IMR-90 (cell line): ENCODE measurements at regions not wholly inside any gene's neighbourhood (a gene's known extent, or its start where the extent isn't known, plus 50 kb on each side); places are given as distances from the start of the nearest gene placed in this dataset.

Experiments
- ATAC-seq: fragments of 200-7000 bp; cut with Tn5 transposase; 2 replicates; pipeline ENCODE4 v1.9.1; 2020; ENCODE audit warnings: low read depth, mild to moderate bottlenecking, moderate library complexity
- BruUV-seq: library from RNA; stranded (reverse); fragments of 400-500 nt; replicated peaks from 2 replicates; lab custom pipeline; 2021; lab: Mats Ljungman, UMichigan
- CTCF ChIA-PET: fragments of 300-600 bp; formaldehyde crosslinking; extraction: SDS; loops from one replicate; lab custom pipeline; 2021; ENCODE audit warnings: antibody characterized with exemption; lab: Yijun Ruan, JAX
- POLR2A ChIA-PET: fragments of 300-600 bp; sonication (Branson Sonifier 250); formaldehyde crosslinking; loops from one replicate; lab custom pipeline; 2022; ENCODE audit warnings: antibody characterized with exemption; ENCODE audit not compliant: unreplicated experiment; lab: Charles Lee
- DNase-seq: peaks from one replicate; pipeline ENCODE4 v3.0.0; 2013
- H2AFZ ChIP-seq: replicated peaks from 2 replicates; pipeline ENCODE3; 2013; ENCODE audit warnings: low read length, mild to moderate bottlenecking; ENCODE audit not compliant: poor library complexity
- H2AK5ac ChIP-seq: 2 replicates; pipeline ENCODE4 v1.6.1; 2013; ENCODE audit warnings: low read depth, low read length, inconsistent platforms
- H2AK9ac ChIP-seq: replicated peaks from 2 replicates; pipeline ENCODE3; 2013; ENCODE audit warnings: mild to moderate bottlenecking, low read depth, low read length, moderate library complexity; ENCODE audit not compliant: poor library complexity
- H2BK120ac ChIP-seq: 2 replicates; pipeline ENCODE4 v1.6.1; 2013; ENCODE audit warnings: low read depth, low read length, inconsistent platforms
- H2BK15ac ChIP-seq: 3 replicates; pipeline ENCODE4 v1.6.1; 2013; ENCODE audit warnings: low read depth, low read length, inconsistent platforms
- H2BK20ac ChIP-seq: 2 replicates; pipeline ENCODE4 v1.6.1; 2013; ENCODE audit warnings: low read depth, mild to moderate bottlenecking, inconsistent platforms, low read length, moderate library complexity
- H2BK5ac ChIP-seq: 2 replicates; pipeline ENCODE4 v1.6.1; 2013; ENCODE audit warnings: mild to moderate bottlenecking, low read depth, low read length, inconsistent platforms; ENCODE audit not compliant: poor library complexity, severe bottlenecking
- H3K14ac ChIP-seq: replicated peaks from 2 replicates; pipeline ENCODE4 v1.6.1; 2013; ENCODE audit warnings: low read depth, low read length, inconsistent platforms
- H3K18ac ChIP-seq: 2 replicates; pipeline ENCODE4 v1.6.1; 2013; ENCODE audit warnings: low read depth, low read length, control low read depth
- H3K23ac ChIP-seq: 2 replicates; pipeline ENCODE4 v1.6.1; 2013; ENCODE audit warnings: low read depth, low read length, inconsistent platforms
- H3K27ac ChIP-seq: 2 replicates; pipeline ENCODE4 v1.5.1; 2013; ENCODE audit warnings: mild to moderate bottlenecking, control low read depth, low read length; ENCODE audit not compliant: insufficient read depth
- H3K27me3 ChIP-seq: 2 replicates; pipeline ENCODE4 v1.6.1; 2013; ENCODE audit warnings: low read length; ENCODE audit not compliant: control insufficient read depth, insufficient read depth
- H3K36me3 ChIP-seq: 2 replicates; pipeline ENCODE4 v1.6.1; 2013; ENCODE audit warnings: low read length, mixed read lengths; ENCODE audit not compliant: control insufficient read depth, insufficient read depth
- H3K4ac ChIP-seq: 2 replicates; pipeline ENCODE4 v1.6.1; 2013; ENCODE audit warnings: low read depth, low read length, inconsistent platforms
- H3K4me1 ChIP-seq: 2 replicates; pipeline ENCODE4 v1.6.1; 2013; ENCODE audit warnings: low read length, mixed read lengths; ENCODE audit not compliant: control insufficient read depth, insufficient read depth
- H3K4me2 ChIP-seq: 2 replicates; pipeline ENCODE4 v1.6.1; 2013; ENCODE audit warnings: low read depth, mild to moderate bottlenecking, control low read depth, low read length, moderate library complexity
- H3K4me3 ChIP-seq: 2 replicates; pipeline ENCODE4 v1.5.1; 2013; ENCODE audit warnings: low read depth, mild to moderate bottlenecking, control low read depth, low read length, moderate library complexity; ENCODE audit not compliant: insufficient read depth
- H3K56ac ChIP-seq: 2 replicates; pipeline ENCODE4 v1.6.1; 2013; ENCODE audit warnings: low read length, inconsistent platforms; ENCODE audit not compliant: insufficient read depth; ENCODE audit errors: extremely low read depth
- H3K79me1 ChIP-seq, 2 experiments: 2 replicates each; pipeline ENCODE4 v1.6.1; 2013; ENCODE audit warnings: low read length in 2 of 2, inconsistent platforms in 1 of 2, low read depth in 1 of 2
- H3K9ac ChIP-seq: 2 replicates; pipeline ENCODE4 v1.6.1; 2013; ENCODE audit warnings: low read depth, low read length, control low read depth
- H3K9me1 ChIP-seq: 2 replicates; pipeline ENCODE4 v1.6.1; 2013; ENCODE audit warnings: low read length, inconsistent platforms; ENCODE audit not compliant: insufficient read depth
- H3K9me3 ChIP-seq: 2 replicates; pipeline ENCODE4 v1.6.1; 2013; ENCODE audit warnings: low read length; ENCODE audit not compliant: control insufficient read depth, insufficient read depth
- H4K20me1 ChIP-seq: 2 replicates; pipeline ENCODE4 v1.6.1; 2013; ENCODE audit warnings: low read length, inconsistent platforms; ENCODE audit not compliant: insufficient read depth
- H4K5ac ChIP-seq: 2 replicates; pipeline ENCODE4 v1.6.1; 2013; ENCODE audit warnings: mild to moderate bottlenecking, low read depth, low read length, control low read depth
- H4K8ac ChIP-seq, 2 experiments: 2 replicates each; pipeline ENCODE4 v1.6.1; 2013; ENCODE audit warnings: low read depth in 2 of 2, low read length in 2 of 2, control low read depth in 1 of 2, inconsistent platforms in 1 of 2
- H4K91ac ChIP-seq: 2 replicates; pipeline ENCODE4 v1.6.1; 2013; ENCODE audit warnings: low read depth, low read length, inconsistent platforms; ENCODE audit not compliant: insufficient read depth
- ELK1 ChIP-seq: fragments of 150-350 bp; IDR thresholded peaks from 2 replicates; pipeline ENCODE4 v1.6.1; 2016; ENCODE audit warnings: low read depth, mild to moderate bottlenecking, low read length, moderate library complexity, borderline replicate concordance
- FOS ChIP-seq: fragments of 150-350 bp; IDR thresholded peaks from 2 replicates; pipeline ENCODE4 v1.6.1; 2016; ENCODE audit warnings: low read depth, low read length
- NFE2L2 ChIP-seq: fragments of 150-350 bp; IDR thresholded peaks from 2 replicates; pipeline ENCODE4 v1.6.1; 2016; ENCODE audit warnings: low read depth, mild to moderate bottlenecking, low read length
- POLR2A ChIP-seq: IDR thresholded peaks from 2 replicates; pipeline ENCODE4 v1.6.1; 2012; ENCODE audit warnings: mild to moderate bottlenecking, low read depth, low read length
- RFX5 ChIP-seq: IDR thresholded peaks from 2 replicates; pipeline ENCODE4 v1.8.0; 2012; ENCODE audit warnings: low read depth, mild to moderate bottlenecking, low read length, moderate library complexity
- WGBS, 2 experiments: methylation state at CpG; one replicate each; pipeline versions ENCODE4 v1.1.5 to v1.1.7; 2013; ENCODE audit warnings: missing lambda C conversion rate in 2 of 2; ENCODE audit not compliant: insufficient read length in 1 of 2; ENCODE audit errors: extremely low coverage in 2 of 2; 5-methylcytosine and 5-hydroxymethylcytosine counted together
- dilution Hi-C: fragments of 300-500 bp; cut with HindIII; formaldehyde crosslinking; loops from one replicate; pipeline ENCODE4 v1.14.3; 2018; ENCODE audit warnings: low sequenced_read_pairs; ENCODE audit not compliant: unreplicated experiment
- in situ Hi-C: fragments of 300-500 bp; cut with MboI; formaldehyde crosslinking; loops from 3 replicates; pipeline ENCODE4 v1.14.3; 2019; ENCODE audit warnings: low sequenced_read_pairs, inconsistent platforms, mixed read lengths
- intact Hi-C: fragments of 100-400 bp; cut with micrococcal nuclease; formaldehyde crosslinking; loops from 2 replicates; pipeline ENCODE4 v1.10.0; 2022

- Histone ChIP-seq H3K9me1 (no peaks in the 10 kb centered on the region), H3K36me3 (no peaks in the 10 kb centered on the region), H3K18ac (no peak overlapping the region), H2BK120ac (no peak overlapping the region), H3K23ac (no peak overlapping the region), H3K9me3 (no peaks in the 10 kb centered on the region), H3K4me3 (no peak overlapping the region), H3K56ac (no peak overlapping the region), H3K79me1 (no peaks in the 10 kb centered on the region), H3K4me1 (no peaks in the 10 kb centered on the region), H4K5ac (no peak overlapping the region), H3K14ac (no peak overlapping the region), H3K4me2 (no peak overlapping the region), H4K91ac (no peak overlapping the region), H3K27ac (no peak overlapping the region), H2BK5ac (no peak overlapping the region), H2AK9ac (no peak overlapping the region), H2BK20ac (no peak overlapping the region), H2BK15ac (no peak overlapping the region), H3K4ac (no peak overlapping the region), H3K27me3 (no peaks in the 10 kb centered on the region), H2AFZ (no peak overlapping the region), H4K8ac (no peak overlapping the region), H3K9ac (no peak overlapping the region), H4K20me1 (no peaks in the 10 kb centered on the region), H2AK5ac (no peak overlapping the region)
- intact Hi-C loops (no loop called here), dilution Hi-C loops (no loop called here), in situ Hi-C loops (no loop called here)
- DNase-seq (no peak), ATAC-seq (no peak)
- TF ChIP-seq ELK1 (no peak), POLR2A (no peak), NFE2L2 (no peak), FOS (no peak), RFX5 (no peak)
- ChIA-PET CTCF (no interaction called here), POLR2A (no interaction called here)
- WGBS, 2 experiments = no CpG with 5 or more reads among the region's 2 CpGs
- no TSS peak for BruUV-seq
These were observed 1898.8 kb upstream of the PIK3C3 start for GRCh38 chr18:40056079-40056692.
